Hepatocyte (in vitro differentiated cells): ENCODE measurements at regions not wholly inside any gene's neighbourhood (a gene's known extent, or its start where the extent isn't known, plus 50 kb on each side); places are given as distances from the start of the nearest gene placed in this dataset.
A peak's percentile ranks its signal among the peaks of the same experiment; 100 is the strongest.

Experiments
- DNase-seq: peaks from one replicate; pipeline ENCODE4 v3.0.0-alpha.2; 2016; ENCODE audit warnings: low spot score
- H2AFZ ChIP-seq: fragments of 200-600 bp; sonication (generic); 2 replicates; pipeline ENCODE4 v1.6.0; 2016; ENCODE audit warnings: antibody characterized with exemption, mild to moderate bottlenecking
- H3K27ac ChIP-seq: fragments of 200-600 bp; sonication (generic); 2 replicates; pipeline ENCODE4 v1.5.1; 2016; ENCODE audit warnings: mild to moderate bottlenecking
- H3K27me3 ChIP-seq: fragments of 200-600 bp; sonication (generic); 2 replicates; pipeline ENCODE4 v1.6.1; 2016
- H3K36me3 ChIP-seq: fragments of 200-600 bp; sonication (generic); replicated peaks from 2 replicates; pipeline ENCODE4 v1.5.1; 2016; ENCODE audit warnings: low read depth; ENCODE audit not compliant: insufficient read depth
- H3K4me1 ChIP-seq: fragments of 200-600 bp; sonication (generic); 2 replicates; pipeline ENCODE4 v1.5.1; 2016; ENCODE audit warnings: mild to moderate bottlenecking, moderate library complexity; ENCODE audit not compliant: insufficient read depth
- H3K4me2 ChIP-seq: fragments of 200-600 bp; sonication (generic); 2 replicates; pipeline ENCODE4 v1.6.0; 2016
- H3K4me3 ChIP-seq: fragments of 200-600 bp; sonication (generic); 2 replicates; pipeline ENCODE4 v1.5.1; 2016; ENCODE audit warnings: mild to moderate bottlenecking
- H3K79me2 ChIP-seq: fragments of 200-600 bp; sonication (generic); 2 replicates; pipeline ENCODE4 v1.6.0; 2017; ENCODE audit warnings: mild to moderate bottlenecking
- H3K9me2 ChIP-seq: fragments of 200-600 bp; sonication (generic); replicated peaks from 2 replicates; pipeline ENCODE4 v1.6.0; 2017; ENCODE audit warnings: mild to moderate bottlenecking; ENCODE audit not compliant: insufficient read depth
- H3K9me3 ChIP-seq: fragments of 200-600 bp; sonication (generic); 2 replicates; pipeline ENCODE4 v1.5.1; 2016; ENCODE audit warnings: low read depth, mild to moderate bottlenecking
- H4K20me1 ChIP-seq: fragments of 200-600 bp; sonication (generic); 2 replicates; pipeline ENCODE4 v1.6.0; 2016; ENCODE audit warnings: mild to moderate bottlenecking; ENCODE audit not compliant: insufficient read depth, poor library complexity, severe bottlenecking
- CTCF ChIP-seq: fragments of 200-600 bp; sonication (generic); IDR thresholded peaks from 2 replicates; pipeline ENCODE4 v1.5.1; 2016; ENCODE audit warnings: antibody characterized with exemption, mild to moderate bottlenecking; ENCODE audit not compliant: poor library complexity
- EZH2 ChIP-seq: fragments of 200-600 bp; sonication (generic); IDR thresholded peaks from 2 replicates; pipeline ENCODE4 v1.6.1; 2016; ENCODE audit warnings: antibody characterized with exemption, mild to moderate bottlenecking, borderline replicate concordance
- EZH2phosphoT487 ChIP-seq: fragments of 200-600 bp; sonication (generic); IDR thresholded peaks from one replicate; pipeline ENCODE4 v1.6.1; 2018; ENCODE audit warnings: antibody characterized with exemption, mild to moderate bottlenecking, low read depth, moderate library complexity; ENCODE audit not compliant: unreplicated experiment, severe bottlenecking
- WGBS: methylation state at CpG from one replicate; pipeline ENCODE4 v1.1.6; 2016; ENCODE audit warnings: low lambda C conversion rate; ENCODE audit errors: missing lambda C conversion rate; 5-methylcytosine and 5-hydroxymethylcytosine counted together

- TF ChIP-seq EZH2phosphoT487: no peak
- no peak for TF ChIP-seq EZH2
- no peak for TF ChIP-seq CTCF
- no peak overlapping the region for H3K27ac ChIP-seq
- H4K20me1 ChIP-seq: no peaks in the 10 kb centered on the region
- H2AFZ ChIP-seq: no peak overlapping the region
- no peaks in the 10 kb centered on the region for H3K9me2 ChIP-seq
- H3K36me3 ChIP-seq: no peaks in the 10 kb centered on the region
- WGBS: 95% methylated on average over 3 of the region's 3 CpGs
- H3K79me2 ChIP-seq: no peaks in the 10 kb centered on the region
- no peaks in the 10 kb centered on the region for H3K27me3 ChIP-seq
- H3K4me3 ChIP-seq: no peak overlapping the region
- no peak overlapping the region for H3K4me2 ChIP-seq
- no peaks in the 10 kb centered on the region for H3K4me1 ChIP-seq
- no peak for DNase-seq
- H3K9me3 ChIP-seq: no peaks in the 10 kb centered on the region
Measured at GRCh38 chr13:22275393-22275792, 604.5 kb downstream of the FGF9 start.

GRCh38 chr13:22276616-22277015 lies 605.7 kb downstream of the FGF9 start:
- no peaks in the 10 kb centered on the region for H3K79me2 ChIP-seq
- H3K9me2 ChIP-seq: no peaks in the 10 kb centered on the region
- H3K27ac ChIP-seq: no peak overlapping the region
- no peak overlapping the region for H3K4me2 ChIP-seq
- H3K36me3 ChIP-seq: no peaks in the 10 kb centered on the region
- H3K9me3 ChIP-seq: no peaks in the 10 kb centered on the region
- TF ChIP-seq EZH2phosphoT487 (no peak), CTCF (no peak), EZH2 (no peak)
- 93% methylated on average over 5 of the region's 5 CpGs for WGBS
- H3K4me3 ChIP-seq: no peak overlapping the region
- H4K20me1 ChIP-seq: no peaks in the 10 kb centered on the region
- DNase-seq: no peak
- no peaks in the 10 kb centered on the region for H3K27me3 ChIP-seq
- no peaks in the 10 kb centered on the region for H3K4me1 ChIP-seq
- H2AFZ ChIP-seq: no peak overlapping the region

- Histone ChIP-seq H3K79me2 (no peaks in the 10 kb centered on the region), H3K9me3 (no peaks in the 10 kb centered on the region), H3K4me1 (no peaks in the 10 kb centered on the region), H3K27me3 (no peaks in the 10 kb centered on the region), H3K4me3 (no peak overlapping the region), H4K20me1 (no peaks in the 10 kb centered on the region), H3K4me2 (no peak overlapping the region), H3K36me3 (no peaks in the 10 kb centered on the region), H3K9me2 (no peaks in the 10 kb centered on the region), H2AFZ (no peak overlapping the region), H3K27ac (no peak overlapping the region)
- TF ChIP-seq EZH2phosphoT487 (no peak), CTCF (peak; percentile 52)
- WGBS: 86% methylated on average over 5 of the region's 5 CpGs
- peak; percentile 42 for DNase-seq
Measured at GRCh38 chr13:22278336-22278929, 607.6 kb downstream of the FGF9 start.

GRCh38 chr13:22285867-22286266 lies 615.0 kb downstream of the FGF9 start:
- TF ChIP-seq EZH2phosphoT487 (no peak), EZH2 (no peak), CTCF (no peak)
- Histone ChIP-seq H4K20me1 (no peaks in the 10 kb centered on the region), H3K4me3 (no peak overlapping the region), H3K79me2 (no peaks in the 10 kb centered on the region), H3K4me2 (no peak overlapping the region), H3K9me3 (no peaks in the 10 kb centered on the region), H3K4me1 (peaks cover 3% of the 10 kb centered on the region), H3K27me3 (no peaks in the 10 kb centered on the region), H2AFZ (no peak overlapping the region), H3K36me3 (no peaks in the 10 kb centered on the region), H3K27ac (no peak overlapping the region), H3K9me2 (no peaks in the 10 kb centered on the region)
- 89% methylated on average over 4 of the region's 4 CpGs for WGBS
- no peak for DNase-seq
